PC-9 (cell line): ENCODE measurements at regions not wholly inside any gene's neighbourhood (a gene's known extent, or its start where the extent isn't known, plus 50 kb on each side); places are given as distances from the start of the nearest gene placed in this dataset.

Source experiments
- CTCF ChIP-seq: fragments of 200-600 bp; sonication (generic); conservative IDR thresholded peaks from 2 replicates; pipeline ENCODE4 v1.6.1; 2017; ENCODE audit warnings: mixed run types, antibody characterized with exemption, mild to moderate bottlenecking, moderate library complexity
- EZH2 ChIP-seq: fragments of 200-600 bp; sonication (generic); IDR thresholded peaks from 2 replicates; pipeline ENCODE4 v1.8.0; 2017; ENCODE audit warnings: antibody characterized with exemption, low read depth

DNA sequence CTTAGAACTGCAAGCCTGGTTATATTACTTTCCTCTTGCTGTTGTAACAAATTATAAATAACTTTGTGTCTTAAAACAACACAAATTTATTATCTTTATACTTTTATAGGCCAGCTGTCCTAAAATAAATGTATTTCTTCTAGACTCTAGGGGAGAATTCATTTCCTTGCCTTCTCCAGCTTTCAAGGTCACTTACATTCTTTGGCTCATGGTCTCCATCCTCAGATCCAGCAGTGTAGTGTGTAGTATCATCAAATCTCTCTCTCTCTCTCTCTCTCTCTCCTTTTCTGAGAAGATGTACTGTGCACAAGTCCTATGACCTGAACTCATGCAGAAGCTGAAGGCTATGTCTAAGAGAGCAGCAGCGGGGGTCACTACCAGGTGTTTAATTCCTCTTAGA lies 1510.6 kb downstream of the MRPL39 start:
- TF ChIP-seq CTCF, result no peak
- TF ChIP-seq EZH2, result no peak
